H9 (cell line): ENCODE measurements at regions not wholly inside any gene's neighbourhood (a gene's known extent, or its start where the extent isn't known, plus 50 kb on each side); places are given as distances from the start of the nearest gene placed in this dataset.
A peak's percentile ranks its signal among the peaks of the same experiment; 100 is the strongest.

Source experiments
- DNase-seq: peaks from one replicate; pipeline ENCODE4 v3.0.0-alpha.2; 2017
- H2AFZ ChIP-seq: one replicate; pipeline ENCODE4 v1.6.1; 2013; ENCODE audit warnings: mild to moderate bottlenecking, low read length, control low read depth, moderate library complexity
- H2AK5ac ChIP-seq: 2 replicates; pipeline ENCODE4 v1.6.1; 2013; ENCODE audit warnings: low read length, control low read depth, mixed read lengths; ENCODE audit not compliant: insufficient read length
- H2BK120ac ChIP-seq: one replicate; pipeline ENCODE4 v1.6.1; 2013; ENCODE audit warnings: low read depth, mild to moderate bottlenecking, low read length, control low read depth, inconsistent platforms; ENCODE audit not compliant: poor library complexity, severe bottlenecking
- H2BK12ac ChIP-seq: 2 replicates; pipeline ENCODE4 v1.6.1; 2013; ENCODE audit warnings: low read length, control low read depth, mixed read lengths, low read depth; ENCODE audit not compliant: insufficient read length
- H2BK15ac ChIP-seq: 2 replicates; pipeline ENCODE4 v1.6.1; 2013; ENCODE audit warnings: low read depth, low read length, control low read depth
- H2BK20ac ChIP-seq: one replicate; pipeline ENCODE4 v1.6.1; 2013; ENCODE audit warnings: low read depth, mild to moderate bottlenecking, low read length, control low read depth, inconsistent platforms; ENCODE audit not compliant: poor library complexity, severe bottlenecking
- H2BK5ac ChIP-seq: 2 replicates; pipeline ENCODE4 v1.6.1; 2013; ENCODE audit warnings: low read length, control low read depth, mixed read lengths; ENCODE audit not compliant: insufficient read length
- H3K14ac ChIP-seq: 2 replicates; pipeline ENCODE4 v1.6.1; 2013; ENCODE audit warnings: low read length, control low read depth; ENCODE audit not compliant: insufficient read depth
- H3K18ac ChIP-seq: 2 replicates; pipeline ENCODE4 v1.6.1; 2013; ENCODE audit warnings: low read depth, mild to moderate bottlenecking, mixed read lengths, low read length, control low read depth; ENCODE audit not compliant: insufficient read length
- H3K23ac ChIP-seq: 2 replicates; pipeline ENCODE4 v1.6.1; 2013; ENCODE audit warnings: low read length, control low read depth, mixed read lengths, low read depth; ENCODE audit not compliant: insufficient read length
- H3K23me2 ChIP-seq: 2 replicates; pipeline ENCODE4 v1.6.1; 2013; ENCODE audit warnings: low read depth, mild to moderate bottlenecking, mixed read lengths, low read length, control low read depth; ENCODE audit not compliant: insufficient read length, poor library complexity, severe bottlenecking
- H3K27ac ChIP-seq: 2 replicates; pipeline ENCODE4 v1.5.1; 2013; ENCODE audit warnings: low read length, control low read depth, mixed read lengths, low read depth; ENCODE audit not compliant: insufficient read length
- H3K27me3 ChIP-seq: 2 replicates; pipeline ENCODE4 v1.6.1; 2013; ENCODE audit warnings: low read length, control low read depth, inconsistent platforms; ENCODE audit not compliant: insufficient read depth
- H3K4ac ChIP-seq: 2 replicates; pipeline ENCODE4 v1.6.1; 2013; ENCODE audit warnings: low read depth, mild to moderate bottlenecking, control low read depth, inconsistent platforms, low read length, moderate library complexity
- H3K4me1 ChIP-seq: 2 replicates; pipeline ENCODE4 v1.6.1; 2013; ENCODE audit warnings: low read length, control low read depth, inconsistent platforms; ENCODE audit not compliant: insufficient read depth
- H3K4me2 ChIP-seq: 2 replicates; pipeline ENCODE4 v1.6.1; 2013; ENCODE audit warnings: low read length, control low read depth, mixed read lengths; ENCODE audit not compliant: insufficient read length, insufficient read depth
- H3K56ac ChIP-seq: 2 replicates; pipeline ENCODE4 v1.6.1; 2013; ENCODE audit warnings: low read depth, mild to moderate bottlenecking, mixed read lengths, low read length, control low read depth; ENCODE audit not compliant: insufficient read length
- H3K79me1 ChIP-seq: 2 replicates; pipeline ENCODE4 v1.6.1; 2013; ENCODE audit warnings: low read depth, mild to moderate bottlenecking, moderate library complexity, low read length, control low read depth, inconsistent platforms; ENCODE audit not compliant: insufficient read depth, poor library complexity, severe bottlenecking
- H3K79me2 ChIP-seq: 2 replicates; pipeline ENCODE4 v1.6.1; 2013; ENCODE audit warnings: low read length, control low read depth, inconsistent platforms; ENCODE audit not compliant: insufficient read depth
- H3K9ac ChIP-seq: 2 replicates; pipeline ENCODE4 v1.6.1; 2013; ENCODE audit warnings: low read length, control low read depth, mixed read lengths; ENCODE audit not compliant: insufficient read length; ENCODE audit errors: extremely low read depth
- H3K9me3 ChIP-seq: one replicate; pipeline ENCODE4 v1.6.1; 2013; ENCODE audit warnings: low read depth, low read length, inconsistent platforms; ENCODE audit not compliant: control insufficient read depth
- H3T11ph ChIP-seq: one replicate; pipeline ENCODE4 v1.6.1; 2013; ENCODE audit warnings: mild to moderate bottlenecking, low read length, control low read depth, inconsistent platforms
- H4K20me1 ChIP-seq: one replicate; pipeline ENCODE4 v1.6.1; 2013; ENCODE audit not compliant: control insufficient read depth, insufficient read length, insufficient read depth
- H4K5ac ChIP-seq: 2 replicates; pipeline ENCODE4 v1.6.1; 2013; ENCODE audit warnings: low read depth, mild to moderate bottlenecking, mixed read lengths, low read length, control low read depth; ENCODE audit not compliant: insufficient read length
- H4K8ac ChIP-seq: replicated peaks from 2 replicates; pipeline ENCODE4 v1.6.1; 2013; ENCODE audit warnings: low read length, control low read depth, mixed read lengths, low read depth; ENCODE audit not compliant: insufficient read length
- H4K91ac ChIP-seq: 2 replicates; pipeline ENCODE4 v1.6.1; 2013; ENCODE audit warnings: low read depth, mild to moderate bottlenecking, moderate library complexity, mixed read lengths, low read length, control low read depth; ENCODE audit not compliant: insufficient read length
- H3K27ac Mint-ChIP-seq, 3 experiments: 2 replicates in 2 of 3; 3 replicates in 1 of 3; pipeline ENCODE4 v1.8.0; 2020 to 2021; ENCODE audit warnings: mixed read lengths in 3 of 3, mild to moderate bottlenecking in 1 of 3, moderate library complexity in 1 of 3
- H3K27me3 Mint-ChIP-seq: 2 replicates; pipeline ENCODE4 v1.8.0; 2021; ENCODE audit warnings: low read depth, mild to moderate bottlenecking, moderate library complexity, mixed read lengths
- H3K36me3 Mint-ChIP-seq, 3 experiments: 2 replicates in 2 of 3; 3 replicates in 1 of 3; pipeline ENCODE4 v1.8.0; 2020 to 2021; ENCODE audit warnings: low read depth in 3 of 3, mixed read lengths in 3 of 3; ENCODE audit not compliant: insufficient read depth in 1 of 3
- H3K4me1 Mint-ChIP-seq, 2 experiments: 2 replicates each; pipeline ENCODE4 v1.8.0; 2020; ENCODE audit warnings: mixed read lengths in 2 of 2
- H3K4me3 Mint-ChIP-seq, 2 experiments: 2 replicates in 1 of 2; 3 replicates in 1 of 2; pipeline ENCODE4 v1.8.0; 2020 to 2021; ENCODE audit warnings: mild to moderate bottlenecking in 2 of 2, mixed read lengths in 2 of 2, moderate library complexity in 1 of 2
- H3K9me3 Mint-ChIP-seq, 2 experiments: 2 replicates in 1 of 2; 3 replicates in 1 of 2; pipeline ENCODE4 v1.8.0; 2020; ENCODE audit warnings: mild to moderate bottlenecking in 2 of 2, mixed read lengths in 2 of 2, moderate library complexity in 1 of 2
- CTCF ChIP-seq: fragments of 200-600 bp; sonication (generic); conservative IDR thresholded peaks from 3 replicates; pipeline ENCODE4 v1.8.0; 2021; ENCODE audit warnings: antibody characterized with exemption, mild to moderate bottlenecking
- WGBS: extraction: QIAGEN DNeasy Blood & Tissue Kit; methylation state at CpG from one replicate; pipeline ENCODE4 v1.1.7; 2013; ENCODE audit warnings: missing lambda C conversion rate, low lambda C conversion rate, mixed read lengths; ENCODE audit not compliant: insufficient read length; ENCODE audit errors: extremely low coverage; 5-methylcytosine and 5-hydroxymethylcytosine counted together

- Histone ChIP-seq H3K27me3 (no peaks in the 10 kb centered on the region), H3K14ac (no peak overlapping the region), H3K4me1 (no peaks in the 10 kb centered on the region), H3K79me1 (no peaks in the 10 kb centered on the region), H4K20me1 (no peaks in the 10 kb centered on the region), H3K23me2 (no peaks in the 10 kb centered on the region), H3K23ac (no peak overlapping the region), H3K9ac (no peak overlapping the region), H4K91ac (no peak overlapping the region), H4K5ac (no peak overlapping the region), H3K79me2 (no peaks in the 10 kb centered on the region), H2AFZ (no peak overlapping the region), H3K18ac (no peak overlapping the region), H3T11ph (no peak overlapping the region), H3K4me2 (no peak overlapping the region), H4K8ac (no peak overlapping the region), H3K27ac (no peak overlapping the region), H3K56ac (no peak overlapping the region), H2AK5ac (no peak overlapping the region), H2BK20ac (no peak overlapping the region), H3K9me3 (no peaks in the 10 kb centered on the region), H2BK15ac (no peak overlapping the region), H2BK5ac (no peak overlapping the region), H3K4ac (no peak overlapping the region), H2BK12ac (no peak overlapping the region), H2BK120ac (no peak overlapping the region)
- no peaks in the 10 kb centered on the region for H3K27me3 Mint-ChIP-seq
- peak overlapping the region in 2 of 3 experiments; percentile 6 to 35; a peak in 2 of 7 replicates for H3K27ac Mint-ChIP-seq
- no CpG with 5 or more reads among the region's 1 CpG for WGBS
- no peak overlapping the region for H3K4me3 Mint-ChIP-seq
- no peak for TF ChIP-seq CTCF
- DNase-seq: no peak
- no peaks in the 10 kb centered on the region for H3K9me3 Mint-ChIP-seq
- no peaks in the 10 kb centered on the region for H3K36me3 Mint-ChIP-seq
- peaks cover 8 to 15% of the 10 kb centered on the region in 2 experiments for H3K4me1 Mint-ChIP-seq
Observed at GRCh38 chr2:198441246-198441645, 636.9 kb downstream of the PLCL1 start.
